HPDE6-E6E7 (cell line): ENCODE measurements at regions not wholly inside any gene's neighbourhood (a gene's known extent, or its start where the extent isn't known, plus 50 kb on each side); places are given as distances from the start of the nearest gene placed in this dataset.
A peak's percentile ranks its signal among the peaks of the same experiment; 100 is the strongest.
"Not testable (repeated sequence)": the region's sequence is repeated elsewhere in the genome, so short reads cannot be mapped to it uniquely, and the experiment has no call there.

ENCODE experiments used
- DNase-seq: peaks from one replicate; pipeline ENCODE4 v3.0.0; 2011; ENCODE audit warnings: missing footprints; ENCODE audit errors: extremely low spot score

DNA sequence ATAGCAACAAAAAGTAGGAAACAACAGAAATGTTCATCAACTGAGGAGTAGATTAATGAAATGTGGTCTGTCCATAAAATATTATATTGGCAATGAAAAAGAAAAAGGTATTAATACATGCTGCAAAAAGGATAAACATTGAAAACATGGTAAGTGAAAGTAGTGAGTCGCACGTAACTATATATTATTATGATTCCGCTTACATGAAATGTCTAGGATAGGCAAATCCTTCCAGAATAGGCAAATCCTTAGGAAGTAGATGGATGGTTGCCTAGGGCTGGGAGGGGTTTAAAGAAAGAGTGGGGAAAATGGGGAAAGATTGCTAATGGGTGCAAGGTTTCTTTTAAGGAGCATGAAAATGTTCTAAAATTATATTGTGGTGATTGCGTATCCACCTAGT is 198.1 kb upstream of the WSB1 start:
- DNase-seq: not testable (repeated sequence)

GRCh38 chr17:27099266-27099665 is 194.6 kb upstream of the WSB1 start:
- DNase-seq: not testable (repeated sequence)

- not testable (repeated sequence) for DNase-seq
These were observed 189.2 kb upstream of the WSB1 start for GRCh38 chr17:27104605-27105221.

DNA sequence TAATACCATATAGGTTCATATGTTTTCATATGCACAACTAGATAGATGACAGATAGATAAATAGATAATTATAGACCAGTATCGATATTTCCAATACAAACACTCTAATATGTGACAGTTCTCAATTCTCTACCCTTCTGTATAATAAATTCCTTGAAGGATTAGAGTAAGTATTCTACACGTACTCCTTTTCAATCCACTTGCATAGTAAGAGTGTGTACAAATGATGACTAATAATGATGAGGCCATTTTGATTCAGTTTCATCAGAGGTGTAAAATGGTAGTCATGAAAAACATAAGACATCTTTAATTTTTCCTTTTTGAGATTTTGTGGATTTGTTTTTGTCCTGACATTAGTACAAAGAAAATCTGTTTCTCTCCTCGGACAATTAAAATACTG is 188.3 kb upstream of the WSB1 start:
- no peak for DNase-seq

- no peak for DNase-seq
These were observed 187.4 kb upstream of the WSB1 start for GRCh38 chr17:27106347-27106981.

GRCh38 chr17:27106982-27107360 is 186.9 kb upstream of the WSB1 start:
- no peak for DNase-seq

DNA sequence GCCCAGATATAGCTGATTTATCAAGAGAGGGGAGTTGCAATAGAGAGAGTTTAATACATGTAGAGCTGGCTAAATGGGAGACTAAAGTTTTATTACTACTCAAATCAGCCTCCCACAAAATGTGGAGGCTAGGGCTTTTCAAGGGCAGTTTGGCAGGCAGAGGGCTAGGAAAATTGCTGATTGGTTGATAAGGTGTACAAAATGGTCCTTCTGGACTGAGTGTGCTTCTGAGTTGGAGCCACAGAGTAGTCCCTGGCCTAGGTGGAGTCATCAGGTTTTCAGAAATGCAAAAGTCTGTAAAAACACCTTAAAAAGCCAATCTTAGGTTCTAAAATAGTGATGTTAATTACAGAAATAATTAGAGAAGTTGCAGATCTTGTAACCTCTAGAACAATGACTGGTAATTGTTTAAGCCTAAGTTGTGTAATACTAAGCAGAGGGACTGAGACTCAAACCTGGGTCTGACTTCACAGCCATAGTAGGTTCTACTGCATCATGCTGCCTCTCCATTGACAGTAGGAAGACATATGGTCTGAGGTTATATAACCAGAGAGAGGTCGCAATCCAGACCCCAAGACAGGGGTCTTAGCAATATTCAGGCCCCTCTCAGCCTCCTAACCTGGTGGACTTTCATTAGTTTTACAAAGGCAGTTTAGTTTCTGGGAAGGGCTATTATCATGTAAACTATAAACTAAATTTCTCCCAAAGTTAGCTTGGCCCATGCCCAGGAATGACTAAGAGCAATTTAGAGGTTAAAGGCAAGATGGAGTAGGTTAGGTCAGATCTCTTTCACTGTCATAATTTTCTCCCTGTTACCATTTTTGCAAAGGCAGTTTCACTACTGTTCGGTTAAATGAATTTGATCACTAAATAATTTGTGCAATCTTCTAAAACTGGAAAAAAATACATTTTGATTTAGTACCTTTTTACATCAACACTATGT is 186.3 kb upstream of the WSB1 start:
- not testable (repeated sequence) for DNase-seq

DNA sequence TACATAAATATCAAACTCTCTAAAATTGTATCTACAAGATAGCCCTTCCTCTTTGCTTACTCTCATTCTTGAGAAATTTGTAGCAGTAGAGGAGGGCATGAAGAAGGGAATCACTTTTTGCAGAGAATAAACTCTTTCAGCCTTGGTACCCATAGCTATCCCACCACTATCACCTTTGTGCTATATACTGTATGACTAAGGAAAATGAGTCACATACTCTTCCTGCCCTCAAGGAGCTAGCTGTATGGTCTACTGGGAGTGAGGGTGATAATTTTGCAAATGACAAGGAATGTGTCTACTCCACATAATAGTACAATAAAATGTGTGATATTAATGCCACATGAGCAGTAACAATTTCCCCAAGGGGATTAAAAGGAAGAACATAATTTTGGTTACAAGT is 184.6 kb upstream of the WSB1 start:
- DNase-seq: no peak

GRCh38 chr17:27153005-27153404 is 140.9 kb upstream of the WSB1 start:
- no peak for DNase-seq

DNA sequence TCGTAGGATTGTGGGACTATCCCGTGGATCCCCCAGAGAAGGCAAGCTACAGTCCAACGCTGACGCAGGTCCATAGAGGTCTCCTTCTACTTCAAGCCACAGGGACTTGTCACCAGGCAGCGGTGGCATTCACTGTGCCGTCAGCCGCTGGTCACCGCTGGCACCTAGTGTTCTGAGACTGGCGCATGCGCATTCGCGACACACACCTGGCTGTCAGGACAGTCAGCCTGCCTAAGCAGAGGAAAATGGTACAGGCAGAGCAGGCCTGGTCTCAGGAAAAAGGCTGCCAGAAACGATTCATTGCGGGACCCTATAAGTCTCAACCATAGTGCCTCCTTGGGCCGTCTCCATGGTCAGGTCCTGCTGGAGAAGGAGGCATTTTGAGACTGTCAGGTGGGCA is 138.0 kb upstream of the WSB1 start:
- DNase-seq: no peak

DNA sequence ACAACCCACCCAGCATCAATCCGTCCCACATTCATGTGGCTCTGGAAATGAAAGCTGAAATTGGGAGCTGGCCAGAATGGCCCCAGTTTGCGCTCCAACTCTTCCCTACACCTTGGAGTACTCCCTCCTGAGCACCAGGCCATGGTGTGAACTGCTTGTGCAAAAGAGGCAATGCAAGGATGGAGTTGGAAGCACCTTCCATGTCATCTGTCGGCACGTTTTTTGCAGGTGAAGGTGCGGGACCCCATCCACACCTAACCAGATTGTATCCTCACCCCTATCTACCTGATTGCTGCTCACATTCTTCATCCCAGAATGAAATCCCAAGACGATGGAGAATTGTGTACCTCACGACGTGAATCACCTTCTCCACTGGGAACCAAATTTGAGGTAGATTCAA is 136.6 kb upstream of the WSB1 start:
- no peak for DNase-seq

GRCh38 chr17:27157898-27158297 is 136.0 kb upstream of the WSB1 start:
- no peak for DNase-seq

- no peak for DNase-seq
These were observed 135.5 kb upstream of the WSB1 start for GRCh38 chr17:27158382-27158781.

DNA sequence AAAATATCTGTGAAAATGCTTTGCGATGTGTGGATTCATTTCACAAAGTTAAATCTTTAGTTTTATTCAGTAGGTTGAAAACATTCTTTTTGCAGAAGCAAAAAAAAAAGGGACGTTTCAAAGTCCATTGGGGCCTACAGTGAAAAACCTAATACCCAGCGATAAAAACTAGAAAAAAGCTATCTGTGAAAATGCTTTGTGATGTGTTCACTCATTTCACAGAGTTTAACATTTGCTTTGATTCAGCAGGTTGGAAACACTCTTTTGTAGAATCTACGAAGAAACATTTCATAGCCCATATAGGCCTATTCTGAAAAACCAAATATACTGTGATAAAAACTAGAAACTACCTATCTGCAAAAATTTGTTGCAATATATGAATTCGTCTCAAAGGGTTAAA is 113.6 kb upstream of the WSB1 start:
- DNase-seq: no peak

GRCh38 chr17:27181379-27181925 is 112.5 kb upstream of the WSB1 start:
- not testable (repeated sequence) for DNase-seq

- no peak for DNase-seq
These were observed 112.0 kb upstream of the WSB1 start for GRCh38 chr17:27181935-27182334.

DNA sequence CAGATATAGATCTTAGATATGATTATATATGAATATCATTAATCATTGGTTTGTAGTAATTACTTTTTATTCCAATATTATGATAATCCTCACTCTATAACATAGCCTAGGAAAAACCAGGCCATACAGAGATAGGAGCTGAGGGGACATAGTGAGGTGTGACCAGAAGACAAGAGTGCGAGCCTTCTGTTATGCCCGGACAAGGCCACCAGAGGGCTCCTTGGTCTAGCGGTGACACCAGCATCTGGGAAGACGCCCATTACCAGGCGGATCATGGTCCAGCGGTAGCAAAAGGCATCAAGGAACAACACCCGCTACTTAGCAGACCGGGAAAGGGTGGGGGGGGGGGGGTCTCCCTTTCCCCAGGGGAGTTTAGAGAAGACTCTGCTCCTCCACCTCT is 96.4 kb upstream of the WSB1 start:
- DNase-seq: not testable (repeated sequence)

DNA sequence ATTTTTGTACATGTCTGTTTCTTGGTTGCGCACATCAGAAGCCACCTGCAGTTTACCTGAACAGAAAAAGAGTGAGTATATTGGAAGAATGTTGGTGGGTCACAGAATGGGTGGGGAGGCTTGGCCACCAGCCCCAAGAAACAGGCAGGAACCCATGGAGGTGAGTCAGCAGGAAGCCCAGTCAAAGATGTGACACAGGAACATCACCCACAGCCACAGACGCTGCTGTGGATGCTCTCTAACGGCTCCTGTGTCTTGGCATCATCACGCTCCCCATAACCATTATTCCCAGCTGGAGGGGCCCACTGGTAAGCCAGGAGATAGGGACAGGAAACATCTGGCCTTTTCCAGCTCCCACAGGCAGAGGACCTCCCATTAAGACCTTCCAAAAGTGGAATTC is 94.0 kb upstream of the WSB1 start:
- DNase-seq: no peak

GRCh38 chr17:27200476-27200875 is 93.4 kb upstream of the WSB1 start:
- DNase-seq: no peak

DNA sequence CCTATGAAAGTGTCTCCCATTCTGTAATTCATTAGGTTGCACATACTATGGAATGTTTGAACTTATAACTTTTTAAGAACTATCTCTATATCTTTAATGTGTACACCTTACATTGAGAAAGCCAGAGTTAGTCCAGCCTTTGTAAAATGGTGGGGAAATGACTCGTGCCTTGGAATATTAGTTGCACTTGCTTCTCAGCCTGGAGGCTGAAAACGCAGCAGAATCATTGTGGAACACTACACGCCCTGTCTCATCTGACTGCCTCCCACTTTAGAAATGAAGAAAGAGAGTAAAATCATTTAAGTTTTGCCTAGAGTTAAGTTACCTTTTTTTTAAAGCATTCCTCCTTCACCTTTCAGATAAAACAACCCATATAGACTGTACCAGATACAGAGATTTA is 90.7 kb upstream of the WSB1 start:
- no peak for DNase-seq

- no peak for DNase-seq
These were observed 87.5 kb upstream of the WSB1 start for GRCh38 chr17:27206447-27206846.

- peak; percentile 63 for DNase-seq
These were observed 86.8 kb upstream of the WSB1 start for GRCh38 chr17:27207073-27207513.
